ENCODE measurements at regions not wholly inside any gene's neighbourhood (a gene's known extent, or its start where the extent isn't known, plus 50 kb on each side); places are given as distances from the start of the nearest gene placed in this dataset.
"Not testable (repeated sequence)": the region's sequence is repeated elsewhere in the genome, so short reads cannot be mapped to it uniquely, and the experiment has no call there.

GRCh38 chrX:98067611-98068010, 1183.9 kb downstream of the RPA4 start:
- no peak for DNase-seq

DNA sequence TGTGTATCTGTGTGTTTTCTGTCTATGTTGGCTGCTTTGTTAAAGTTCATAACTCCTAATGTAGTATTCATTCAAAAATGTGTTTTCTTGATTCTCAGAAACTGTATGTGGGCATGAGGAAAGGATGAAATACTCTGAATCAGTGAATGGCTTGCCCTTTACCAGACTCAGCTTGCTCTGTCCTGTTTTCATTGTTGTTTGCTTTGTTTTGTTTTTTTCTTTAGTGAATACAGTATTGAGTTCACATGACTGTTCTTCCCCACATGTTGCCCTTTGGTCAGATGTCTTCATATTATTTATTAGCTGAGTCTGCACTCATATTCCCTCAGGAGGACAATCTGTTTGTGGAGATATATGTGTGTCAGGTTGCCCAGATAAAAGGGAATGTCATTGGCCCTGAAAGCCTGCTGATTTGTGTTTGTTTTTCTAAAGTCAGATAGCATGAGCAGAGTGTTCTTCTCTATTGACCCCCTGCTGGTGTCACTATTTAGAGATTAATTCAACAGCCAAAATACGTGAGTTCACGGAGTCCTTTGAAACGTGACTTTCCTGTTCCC, 1184.4 kb downstream of the RPA4 start:
- DNase-seq: no peak

GRCh38 chrX:98071331-98071730, 1187.6 kb downstream of the RPA4 start:
- DNase-seq: peak; percentile 1

- no peak for DNase-seq
Observed at GRCh38 chrX:98077440-98077839, 1193.7 kb downstream of the RPA4 start.

- DNase-seq: no peak
Observed at GRCh38 chrX:98111684-98112083, 1228.0 kb downstream of the RPA4 start.

DNA sequence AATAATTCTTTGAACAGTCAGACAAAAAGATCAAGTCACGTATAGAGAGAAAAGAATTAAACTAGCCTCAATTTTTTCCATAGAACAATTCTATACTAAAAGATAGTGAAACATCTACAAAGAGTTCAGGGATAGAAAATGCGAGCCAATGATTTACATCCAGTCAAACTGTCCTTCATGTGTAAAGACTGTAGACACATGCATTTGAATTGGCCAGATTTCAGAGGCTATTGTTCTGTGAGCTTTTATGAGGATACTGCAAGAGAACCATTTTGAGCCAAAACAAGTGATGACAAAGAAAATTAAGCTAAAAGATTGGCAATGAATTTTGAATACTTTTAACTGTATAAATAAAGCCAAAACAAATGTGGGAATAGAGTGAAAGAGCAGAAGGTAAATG, 1230.3 kb downstream of the RPA4 start:
- no peak for DNase-seq

DNA sequence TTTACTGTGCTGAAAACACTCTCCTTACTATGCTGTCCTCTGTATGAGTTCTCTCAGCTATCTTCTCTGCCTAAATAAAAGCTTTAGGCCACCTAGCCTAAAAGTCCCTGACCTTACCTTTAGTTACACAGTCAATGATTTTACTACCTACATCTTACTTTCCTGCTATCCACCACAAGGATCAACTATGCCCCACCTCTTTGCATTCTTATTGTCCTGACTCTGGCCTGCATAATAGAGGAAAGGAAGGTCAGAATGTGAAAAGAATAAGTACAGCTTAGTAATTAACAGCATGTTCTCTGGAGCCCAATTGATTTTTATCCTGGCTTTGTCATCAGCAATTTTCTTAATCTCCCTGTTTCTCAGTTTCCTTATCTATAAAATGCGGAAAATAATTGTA, 1257.8 kb downstream of the RPA4 start:
- DNase-seq: no peak

- DNase-seq: no peak
Observed at GRCh38 chrX:98191003-98191402, 1307.3 kb downstream of the RPA4 start.

- DNase-seq: no peak
Observed at GRCh38 chrX:98194036-98194435, 1310.3 kb downstream of the RPA4 start.

DNA sequence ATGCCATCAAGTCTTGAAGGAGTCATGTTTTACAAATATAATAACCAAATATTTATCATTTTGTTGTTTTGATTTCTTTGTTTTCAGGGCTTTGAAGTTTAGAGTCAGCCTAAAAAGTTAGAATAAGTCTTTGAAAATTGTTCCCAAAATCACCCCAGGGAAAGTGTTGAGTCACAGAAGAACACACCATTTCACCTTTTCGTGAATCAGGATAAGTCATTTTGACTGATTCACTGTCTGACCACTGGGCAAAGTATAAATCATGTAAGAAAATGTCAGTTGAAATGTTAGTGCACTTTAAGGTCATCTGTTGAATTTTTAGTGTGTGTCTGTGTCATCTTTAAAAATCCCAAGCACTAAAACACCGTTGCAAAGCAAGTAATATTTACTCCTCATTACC, 1320.1 kb downstream of the RPA4 start:
- peak; percentile 4 for DNase-seq

DNA sequence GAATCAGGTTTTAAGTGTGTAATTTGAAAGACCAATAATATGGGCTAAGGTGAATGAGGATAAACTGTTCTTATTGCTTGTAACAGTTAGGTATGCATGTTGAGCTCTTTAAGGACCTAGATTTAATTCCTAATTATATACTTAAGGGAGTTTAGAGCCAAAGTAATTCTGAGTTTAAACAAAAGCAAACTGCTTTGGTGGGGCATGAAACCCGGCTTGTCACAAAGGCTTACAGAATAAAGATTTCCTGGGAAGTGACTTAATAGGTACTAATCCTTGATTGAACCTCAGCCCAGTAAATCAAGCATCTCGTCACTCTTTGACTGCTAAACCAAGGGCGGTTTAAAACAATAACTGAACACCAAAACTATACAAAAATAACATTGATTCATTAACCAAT, 1324.2 kb downstream of the RPA4 start:
- no peak for DNase-seq

- no peak for DNase-seq
Observed at GRCh38 chrX:98231003-98231402, 1347.3 kb downstream of the RPA4 start.

GRCh38 chrX:98240061-98240460, 1356.4 kb downstream of the RPA4 start:
- DNase-seq: not testable (repeated sequence)

GRCh38 chrX:98263135-98263534, 1379.4 kb downstream of the RPA4 start:
- no peak for DNase-seq

- no peak for DNase-seq
Observed at GRCh38 chrX:98289726-98290125, 1406.0 kb downstream of the RPA4 start.

- DNase-seq: no peak
Observed at GRCh38 chrX:98294310-98294709, 1410.6 kb downstream of the RPA4 start.

DNA sequence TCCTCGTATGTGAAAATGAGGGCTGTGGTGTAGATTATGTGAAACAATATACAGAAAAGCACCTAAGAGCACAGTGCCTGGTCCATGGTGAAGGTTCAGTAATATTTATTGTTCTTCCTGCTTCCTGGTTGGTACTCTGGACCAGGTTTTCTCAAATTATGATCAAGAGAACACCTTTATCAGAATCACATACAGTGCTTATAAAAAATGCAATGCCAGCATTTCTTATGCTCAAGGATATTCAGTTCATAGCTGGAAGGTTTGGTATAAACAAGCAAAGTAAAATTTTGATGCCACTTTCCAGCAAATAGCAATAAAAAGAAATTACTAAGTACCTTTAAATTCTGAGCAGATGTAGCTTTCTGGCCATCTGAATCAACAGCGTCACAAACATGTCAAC, 1412.4 kb downstream of the RPA4 start:
- no peak for DNase-seq

DNA sequence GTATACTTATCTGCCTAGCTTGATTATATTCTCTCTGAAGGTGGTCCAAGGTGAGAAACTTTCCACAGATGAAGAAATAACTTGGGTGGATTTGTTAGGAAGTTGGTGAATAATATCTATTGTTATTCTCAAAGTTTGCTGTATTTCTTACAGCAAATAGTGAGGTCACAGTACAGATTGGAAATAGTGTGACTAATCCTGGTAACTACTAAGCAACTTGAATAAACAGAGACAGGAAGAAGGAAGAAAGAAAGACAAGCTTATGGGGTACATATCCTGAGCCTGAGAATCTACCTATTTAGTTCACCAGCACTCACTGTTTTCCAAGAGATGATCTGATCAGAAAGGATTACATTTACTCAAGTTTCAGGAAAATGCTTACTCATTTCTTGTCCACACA, 1416.1 kb downstream of the RPA4 start:
- DNase-seq: no peak

DNA sequence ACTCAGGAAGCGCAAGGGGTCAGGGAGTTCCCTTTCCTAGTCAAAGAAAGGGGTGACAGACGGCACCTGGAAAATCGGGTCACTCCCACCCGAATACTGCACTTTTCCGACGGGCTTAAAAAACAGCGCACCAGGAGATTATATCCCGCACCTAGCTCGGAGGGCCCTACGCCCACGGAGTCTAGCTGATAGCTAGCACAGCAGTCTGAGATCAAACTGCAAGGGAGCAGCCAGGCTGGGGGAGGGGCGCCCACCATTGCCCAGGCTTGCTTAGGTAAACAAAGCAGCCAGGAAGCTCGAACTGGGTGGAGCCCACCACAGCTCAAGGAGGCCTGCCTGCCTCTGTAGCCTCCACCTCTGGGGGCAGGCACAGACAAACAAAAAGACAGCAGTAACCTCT, 1416.8 kb downstream of the RPA4 start:
- DNase-seq: not testable (repeated sequence)

GRCh38 chrX:98331407-98331806, 1447.7 kb downstream of the RPA4 start:
- no peak for DNase-seq

DNA sequence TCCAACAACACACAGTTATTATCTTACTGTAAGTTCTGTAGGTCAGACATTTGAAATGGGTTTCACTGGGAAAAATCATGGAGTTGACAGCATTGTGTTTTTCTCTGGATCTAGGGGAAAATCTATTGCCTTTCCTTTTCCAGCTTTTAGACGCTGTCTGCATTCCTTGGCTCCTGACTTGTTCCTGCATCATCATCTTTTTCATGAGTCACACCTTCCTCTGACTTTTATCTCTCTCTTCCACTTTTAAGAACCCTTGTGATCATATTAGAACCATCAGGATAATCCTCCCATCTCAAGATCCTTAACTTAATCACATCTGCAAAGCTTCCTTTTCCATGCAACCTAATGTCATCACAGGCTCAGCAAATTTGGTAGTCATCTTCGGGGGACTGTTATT, 1454.8 kb downstream of the RPA4 start:
- no peak for DNase-seq

DNA sequence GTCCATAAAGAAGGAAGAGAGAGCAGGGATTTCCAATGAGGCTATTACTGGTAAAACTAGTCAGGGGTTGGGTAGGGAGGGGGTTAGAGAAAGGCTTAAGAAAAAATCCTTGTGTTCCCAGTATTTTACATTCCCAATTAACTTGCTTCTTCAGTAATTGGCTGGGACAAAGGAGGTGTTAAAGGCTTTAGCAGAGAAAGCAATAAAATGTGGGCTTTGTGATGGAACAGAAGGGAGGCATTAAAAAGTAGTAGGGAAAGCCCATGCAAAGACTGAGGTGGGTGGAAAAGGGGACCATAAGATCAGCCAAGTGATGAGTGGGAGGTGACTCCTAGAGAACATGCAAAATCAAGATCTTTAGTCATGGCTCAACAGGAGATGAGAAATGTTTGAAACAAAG, 1467.2 kb downstream of the RPA4 start:
- DNase-seq: no peak

GRCh38 chrX:98357146-98357545, 1473.4 kb downstream of the RPA4 start:
- no peak for DNase-seq

DNA sequence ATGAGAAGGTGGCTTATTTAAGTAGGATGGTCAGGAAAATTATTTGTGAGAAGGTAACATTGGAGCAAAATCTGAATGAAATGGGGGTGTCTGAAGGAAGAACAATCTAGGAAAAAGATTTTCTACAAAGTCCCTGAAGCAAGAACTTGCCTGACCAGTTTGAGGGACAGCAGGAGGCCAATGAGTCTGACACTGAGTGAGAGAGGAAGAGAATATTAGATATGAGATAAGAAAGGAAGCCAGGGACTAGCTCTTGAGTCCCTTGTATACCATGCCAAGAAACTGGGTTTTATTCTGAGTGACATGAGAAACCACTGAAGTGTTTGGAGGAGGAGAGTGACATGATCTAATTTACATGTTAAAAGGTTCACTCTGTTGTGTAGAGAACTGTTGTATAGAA, 1478.9 kb downstream of the RPA4 start:
- no peak for DNase-seq

GRCh38 chrX:98371994-98372393, 1488.3 kb downstream of the RPA4 start:
- DNase-seq: no peak

GRCh38 chrX:98379134-98379533, 1495.4 kb downstream of the RPA4 start:
- no peak for DNase-seq

All from kidney glomerular epithelial cell (primary cell).